Activated naive CD4-positive, alpha-beta T cell treated with anti-CD3 and anti-CD28 coated beads, Interleukin-2, amount 50 U/mL, for 16 hours (primary cell): ENCODE measurements at regions not wholly inside any gene's neighbourhood (a gene's known extent, or its start where the extent isn't known, plus 50 kb on each side); places are given as distances from the start of the nearest gene placed in this dataset.

ENCODE experiments used
- DNase-seq: peaks from one replicate; pipeline ENCODE4 v3.0.0-alpha.2; 2020

DNA sequence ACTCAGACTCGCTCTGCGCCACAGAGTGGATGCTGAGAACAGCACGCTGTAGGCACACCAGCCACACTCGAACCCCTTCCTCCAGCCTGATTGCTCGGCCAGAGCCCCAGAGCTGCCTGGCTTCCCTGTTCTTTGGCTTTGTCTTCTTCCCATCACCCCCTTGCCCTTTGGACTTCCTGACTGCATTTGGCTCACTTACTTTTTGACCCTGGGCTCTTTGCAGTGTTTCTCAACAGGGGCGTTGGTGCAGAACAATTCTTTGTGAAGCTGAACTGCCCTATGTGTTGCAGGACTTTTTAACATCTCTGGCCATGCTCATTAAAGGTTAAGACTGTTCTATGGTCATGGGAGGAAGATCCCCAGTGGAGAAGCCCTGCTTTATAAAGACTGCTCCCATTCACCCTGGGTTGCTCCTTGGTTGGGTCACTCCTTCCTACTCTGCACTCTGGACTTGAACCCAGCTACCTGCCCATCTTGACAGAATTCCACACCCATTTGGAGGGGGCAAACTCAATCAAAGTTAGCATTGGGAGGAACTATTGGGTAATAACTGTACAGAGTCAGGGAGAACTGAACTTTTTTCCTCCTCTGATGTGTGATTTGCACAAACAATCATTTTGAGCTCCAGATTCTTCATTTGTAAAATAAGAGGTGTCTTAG, 127.7 kb upstream of the PLEKHG7 start:
- no peak for DNase-seq

DNA sequence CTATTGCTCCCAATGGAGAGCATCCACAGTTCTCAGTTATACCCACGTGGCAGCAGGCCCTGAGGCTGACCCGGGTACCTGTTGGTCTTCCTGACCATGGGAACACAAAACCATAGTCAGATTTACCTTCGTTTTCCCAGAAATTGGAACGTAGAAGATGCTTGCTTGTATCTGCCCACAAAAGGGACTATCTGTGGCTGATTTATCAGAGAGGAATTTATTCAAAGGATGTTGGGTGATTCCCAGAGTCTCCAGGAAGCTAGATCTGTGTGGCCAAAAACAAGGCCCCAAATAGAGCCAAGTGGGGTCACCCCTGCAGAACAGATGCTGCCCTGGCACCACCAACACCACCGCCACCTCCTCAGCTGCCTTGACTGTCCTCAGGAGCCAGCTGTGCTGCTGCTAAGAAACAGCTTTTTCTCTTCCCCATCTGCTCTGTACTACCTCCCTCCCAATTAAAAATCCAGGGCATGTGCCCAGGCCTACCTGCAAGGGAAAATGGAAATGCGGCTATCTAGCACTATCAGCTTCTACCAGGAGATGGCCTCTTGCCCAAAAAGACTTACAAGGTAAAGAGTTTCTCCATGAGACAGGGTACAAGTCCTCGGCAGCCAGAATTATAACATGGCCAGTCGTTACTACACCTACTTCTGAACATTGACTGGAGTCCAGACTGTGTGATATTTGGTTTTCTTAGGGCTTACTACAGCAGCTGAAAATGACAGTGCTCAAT, 128.6 kb upstream of the PLEKHG7 start:
- no peak for DNase-seq

DNA sequence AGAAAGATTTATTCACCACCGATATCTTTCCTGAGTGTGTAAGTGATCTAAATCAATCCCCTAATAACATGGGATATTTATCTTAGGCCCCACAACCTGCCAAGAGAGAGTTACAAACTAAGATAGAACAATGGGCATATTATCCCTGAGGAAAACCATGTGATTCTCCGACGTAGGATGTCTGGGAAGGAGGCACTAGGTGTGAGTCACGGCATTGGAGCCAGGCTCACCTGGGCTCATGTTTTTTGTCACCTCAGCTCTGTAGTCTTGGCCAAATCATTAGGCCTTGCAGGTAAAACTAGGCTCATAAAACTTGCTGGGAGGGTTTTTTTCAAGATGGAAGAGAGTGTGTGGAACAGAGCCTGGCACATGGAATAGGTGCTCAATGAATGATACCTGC, 129.7 kb upstream of the PLEKHG7 start:
- no peak for DNase-seq

DNA sequence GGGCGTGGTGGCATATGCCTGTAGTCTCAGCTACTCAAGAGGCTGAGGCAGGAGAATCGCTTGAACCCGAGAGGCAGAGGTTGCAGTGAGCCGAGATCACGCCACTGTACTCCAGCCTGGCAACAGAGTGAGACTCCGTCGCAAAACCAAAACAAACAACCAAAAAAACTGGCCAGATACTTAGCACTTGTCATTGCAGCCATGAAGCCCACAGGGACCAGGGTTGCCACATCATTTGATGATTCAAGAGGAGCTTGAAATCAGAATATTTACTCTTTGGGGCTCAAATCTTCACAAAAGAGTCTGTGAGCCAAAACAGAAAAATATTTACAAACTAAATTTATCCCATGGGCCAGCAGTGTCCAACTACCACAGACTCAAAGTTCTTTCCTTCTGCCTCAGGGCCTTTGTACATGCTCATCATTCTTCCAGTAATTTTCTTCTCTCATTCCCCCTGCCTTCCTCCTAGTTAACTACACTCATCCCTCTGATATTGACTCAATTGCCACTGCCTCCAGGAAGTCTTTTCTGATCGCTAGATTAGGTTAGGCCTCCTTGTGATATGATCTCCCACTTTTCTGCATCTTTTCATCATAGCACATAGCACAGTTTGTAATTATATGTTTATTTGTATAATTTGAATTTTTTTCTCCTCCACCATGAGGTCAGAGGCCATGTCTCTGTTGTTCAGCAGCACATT, 130.8 kb upstream of the PLEKHG7 start:
- DNase-seq: no peak

DNA sequence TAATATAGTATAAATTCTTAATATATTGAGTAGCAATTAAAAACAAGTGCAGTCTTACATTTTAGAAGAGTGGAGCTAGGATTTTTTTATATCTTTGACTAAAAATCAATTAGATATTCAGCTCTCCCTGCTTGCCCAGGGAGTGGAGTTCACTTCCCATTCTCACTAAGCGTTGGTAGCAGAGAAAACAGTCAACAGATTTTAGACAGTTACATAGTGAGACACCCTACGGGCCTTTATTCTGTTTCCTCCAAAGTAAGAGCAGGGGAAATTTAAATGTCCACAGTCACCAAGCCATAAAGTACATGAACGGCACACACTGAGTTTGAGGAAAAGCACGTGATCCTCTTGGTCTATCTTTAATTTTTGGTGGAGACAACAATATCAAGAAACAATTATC, 131.6 kb upstream of the PLEKHG7 start:
- no peak for DNase-seq

DNA sequence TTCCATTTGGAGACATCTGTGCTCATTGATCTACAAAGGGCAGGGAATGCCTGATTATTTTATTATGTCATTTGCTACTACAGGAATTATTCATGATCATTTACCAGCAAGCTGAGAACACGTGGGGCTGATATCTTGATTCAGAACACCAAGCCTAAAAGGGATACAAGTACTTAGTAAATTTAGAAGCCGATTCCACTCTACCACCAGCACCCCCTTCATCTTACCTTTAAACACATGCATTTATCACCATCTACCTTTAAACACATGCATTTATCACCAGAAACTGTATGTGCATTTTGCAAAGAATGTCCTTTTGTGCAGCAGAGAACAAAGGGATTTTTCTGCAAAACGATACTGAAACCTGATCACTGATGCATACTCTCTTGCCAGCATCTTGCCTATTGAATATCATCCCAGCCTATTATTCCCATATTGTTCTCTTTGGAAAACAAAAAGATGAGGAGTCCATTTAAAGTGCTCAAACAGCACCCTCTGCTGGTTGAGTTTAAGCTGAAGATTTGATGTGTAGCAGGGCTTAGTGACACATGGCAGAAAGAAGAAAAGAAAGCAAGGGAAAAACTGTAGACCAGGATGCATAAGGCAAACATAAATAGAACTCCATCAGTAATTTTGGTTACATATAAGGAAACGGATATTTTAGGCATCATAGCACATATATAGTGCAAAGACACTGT, 132.6 kb upstream of the PLEKHG7 start:
- peak; percentile 34 for DNase-seq

DNA sequence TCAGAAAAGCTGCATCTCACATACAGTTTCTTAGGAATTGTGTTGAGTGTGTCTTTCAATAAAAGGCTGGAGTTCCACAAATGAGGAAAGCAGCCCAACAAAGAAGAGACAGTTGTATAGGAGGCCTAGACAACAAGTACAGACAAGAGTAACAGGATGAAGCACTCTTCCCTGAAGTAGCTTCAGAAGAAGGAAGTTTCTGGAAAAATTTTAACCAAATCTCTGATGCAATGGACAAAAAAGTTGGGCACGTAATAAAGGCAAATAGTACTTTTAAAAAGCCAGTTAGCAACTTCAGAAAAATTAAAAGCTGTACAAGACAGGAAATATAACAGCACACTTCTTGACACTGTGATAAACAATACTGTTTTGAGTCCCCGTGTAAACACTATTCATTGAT, 134.1 kb upstream of the PLEKHG7 start:
- DNase-seq: no peak

DNA sequence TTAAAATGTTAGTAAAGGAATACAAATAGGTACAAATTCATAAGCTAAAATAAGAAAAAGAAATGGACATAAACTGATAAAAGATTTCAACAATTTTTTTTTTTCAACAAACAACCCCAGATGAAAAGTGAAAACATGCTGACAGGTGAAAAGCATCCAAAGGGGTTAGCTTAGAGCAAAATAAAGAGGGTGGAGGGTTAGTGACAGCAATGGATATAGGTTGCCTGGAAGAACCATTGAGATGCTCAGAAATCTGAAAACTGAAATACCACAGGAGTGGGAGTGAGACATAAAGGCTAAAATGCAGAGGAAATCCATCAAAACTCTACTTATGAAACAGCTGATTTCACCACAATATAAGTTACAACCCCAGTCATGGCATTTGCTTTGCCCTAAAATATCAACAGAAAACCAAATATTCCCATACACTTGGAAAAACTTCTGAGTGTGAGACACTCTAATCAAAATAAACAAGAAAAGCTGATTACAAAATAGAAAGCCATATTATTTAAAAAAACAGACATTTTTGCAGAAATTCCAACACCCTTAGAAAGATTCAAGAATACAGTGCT, 136.3 kb upstream of the PLEKHG7 start:
- DNase-seq: no peak

DNA sequence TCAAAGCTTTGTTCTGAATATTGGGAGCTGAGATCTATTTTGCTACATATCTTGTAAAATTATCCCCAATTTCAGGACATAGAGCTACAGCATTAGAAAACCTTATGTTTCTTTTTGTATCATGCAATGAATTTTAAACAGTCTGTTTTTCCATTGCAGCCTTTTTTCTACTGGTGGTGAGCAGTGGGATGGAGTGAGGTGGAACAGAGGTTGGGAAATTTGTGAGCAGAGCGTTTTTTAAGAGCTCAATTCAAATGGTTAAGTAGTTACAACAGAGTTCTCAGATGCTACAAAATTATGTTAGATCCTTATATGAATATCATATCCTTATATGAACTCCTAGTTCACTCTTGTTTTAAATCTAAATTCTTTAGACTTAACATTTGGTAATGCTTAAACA, 139.0 kb upstream of the PLEKHG7 start:
- no peak for DNase-seq

DNA sequence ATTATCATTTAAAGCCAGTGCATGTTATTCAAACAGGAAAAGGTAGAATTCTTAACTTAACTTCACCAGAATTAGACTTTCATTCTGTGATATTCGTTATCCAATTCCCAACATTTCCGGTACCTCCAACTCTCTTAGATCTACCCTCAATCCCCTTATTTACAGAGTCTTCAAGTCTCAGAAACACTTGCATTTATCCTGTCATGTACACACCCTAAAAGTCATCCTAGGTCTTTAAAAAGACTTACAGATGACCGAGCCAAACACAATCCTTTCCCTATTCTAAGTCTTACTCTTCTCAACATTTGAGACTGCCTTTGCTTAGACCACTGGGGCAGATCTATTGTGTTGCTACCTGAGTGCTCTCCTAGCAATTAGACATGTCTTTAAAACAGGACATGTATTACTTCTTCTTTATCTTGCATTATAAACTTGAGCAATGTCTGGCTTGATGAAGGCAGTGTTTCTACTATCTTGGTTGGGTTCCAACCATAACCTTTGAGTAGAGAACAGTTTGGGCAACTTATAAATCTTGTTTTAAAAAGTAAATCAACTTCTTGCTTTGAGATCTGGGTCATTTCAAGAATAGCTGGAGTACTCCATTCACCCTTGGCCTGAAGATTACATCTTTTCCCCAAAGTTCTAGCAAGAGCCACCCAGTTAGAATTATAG, 140.6 kb upstream of the PLEKHG7 start:
- DNase-seq: no peak

DNA sequence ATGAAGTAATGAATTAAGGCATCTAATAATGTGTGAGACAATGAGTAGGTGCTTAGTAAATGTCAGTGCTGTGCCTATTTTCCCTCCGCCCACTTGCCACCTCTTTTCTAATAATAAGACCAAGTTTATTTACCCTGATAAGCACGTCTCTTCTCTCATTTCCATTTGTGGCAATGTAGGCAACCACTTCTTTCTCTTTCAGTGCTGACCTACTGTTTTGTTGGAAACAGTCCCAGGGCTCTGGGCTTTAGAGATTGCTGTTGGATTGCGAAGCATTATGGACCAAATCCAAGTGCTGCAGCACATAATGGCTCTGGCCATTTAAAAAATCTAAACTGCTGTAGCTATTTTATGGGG, 141.3 kb upstream of the PLEKHG7 start:
- no peak for DNase-seq

DNA sequence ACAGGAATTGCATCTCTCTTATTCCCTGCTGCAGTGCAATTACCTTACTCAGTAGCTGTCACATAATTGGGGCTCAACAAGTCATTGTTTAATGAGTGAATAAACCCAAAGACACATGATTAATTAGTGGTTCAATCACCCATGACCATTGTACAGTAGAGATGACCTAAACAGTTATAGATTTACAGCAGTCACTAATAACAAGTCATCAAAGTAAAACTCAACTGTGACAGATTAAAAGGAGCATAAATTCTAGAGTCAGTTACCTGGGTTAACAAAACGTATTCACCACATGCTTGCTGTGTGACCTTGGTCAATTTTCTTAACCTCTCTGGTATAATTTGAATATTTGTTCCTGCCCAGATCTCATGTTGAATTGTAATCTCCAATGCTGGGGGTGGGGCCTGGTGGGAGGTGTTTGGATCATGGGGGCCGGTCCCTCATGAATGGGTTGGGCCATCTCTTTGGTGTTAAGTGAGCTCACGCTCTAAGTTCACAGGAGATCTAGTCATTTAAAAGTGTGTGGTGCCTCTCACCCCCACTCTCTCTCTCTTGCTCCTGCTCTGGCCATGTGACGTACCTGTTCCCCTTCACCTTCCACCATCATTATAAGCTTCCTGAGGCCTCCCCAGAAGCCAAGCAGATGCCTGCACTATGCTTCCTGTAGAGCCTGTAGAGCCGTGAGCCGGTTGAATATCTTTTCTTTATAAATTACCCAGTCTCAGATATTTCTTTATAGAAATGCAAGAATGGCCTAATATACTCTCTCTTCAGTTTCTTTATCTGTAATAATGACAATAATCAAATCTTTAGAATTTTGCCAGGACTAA, 141.9 kb upstream of the PLEKHG7 start:
- no peak for DNase-seq

DNA sequence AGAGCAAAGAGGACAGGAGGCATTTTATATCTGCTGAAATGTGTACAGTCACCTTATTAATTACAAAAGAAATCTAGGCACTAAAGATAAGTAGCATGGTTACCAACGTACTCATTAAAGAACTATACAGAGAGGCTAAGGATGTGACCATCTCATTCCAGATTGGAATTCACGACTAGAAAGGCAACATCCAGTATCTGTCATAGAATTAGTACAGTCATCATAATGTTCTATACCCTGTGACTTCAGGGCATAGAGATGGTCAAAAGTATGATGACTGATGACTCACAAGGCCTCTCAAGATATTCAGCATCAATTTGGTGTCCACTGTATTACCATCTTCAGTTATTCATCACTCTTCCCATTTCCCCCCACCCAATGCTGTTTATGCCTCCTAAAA, 144.0 kb upstream of the PLEKHG7 start:
- DNase-seq: no peak

DNA sequence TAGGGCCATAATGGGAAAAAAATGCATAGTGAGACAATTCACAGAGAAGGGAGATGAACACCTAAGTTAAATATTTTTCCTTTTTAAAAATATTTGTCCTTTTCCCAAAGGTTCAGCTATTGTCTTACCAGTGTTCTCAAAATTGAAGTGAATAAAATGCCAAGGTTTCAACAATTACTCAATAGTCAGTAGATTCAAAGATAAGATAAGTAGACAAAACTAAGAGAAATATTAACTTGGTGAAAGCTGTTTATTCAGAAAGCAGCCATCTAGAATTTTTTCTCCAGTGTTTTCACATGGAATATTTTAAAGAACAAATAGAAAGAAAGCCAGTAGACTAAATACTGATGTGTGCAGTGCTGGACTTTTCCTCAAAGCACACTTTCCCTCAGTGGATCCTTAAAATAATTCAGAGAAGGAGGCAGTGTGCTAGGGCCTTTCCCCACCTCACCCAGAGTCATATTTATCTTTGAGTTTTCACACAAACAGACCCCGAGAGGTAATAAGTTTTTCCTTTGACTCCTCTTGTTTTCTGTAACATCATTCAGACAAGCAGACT, 144.5 kb upstream of the PLEKHG7 start:
- no peak for DNase-seq

DNA sequence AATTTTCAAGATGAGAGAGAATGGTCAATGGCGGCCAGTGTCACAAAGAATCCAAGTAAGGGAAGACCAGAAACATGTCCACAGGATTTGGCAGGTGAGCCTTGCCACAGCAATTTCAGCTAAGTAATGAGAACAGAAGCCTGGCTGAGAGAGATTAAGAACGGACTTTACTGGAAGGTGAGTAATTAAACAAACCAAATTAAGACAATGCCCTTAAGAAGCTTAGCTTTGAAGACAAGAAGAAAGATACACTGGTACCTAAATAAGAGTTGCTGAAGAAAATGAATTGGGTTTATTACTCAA, 145.4 kb upstream of the PLEKHG7 start:
- DNase-seq: no peak

DNA sequence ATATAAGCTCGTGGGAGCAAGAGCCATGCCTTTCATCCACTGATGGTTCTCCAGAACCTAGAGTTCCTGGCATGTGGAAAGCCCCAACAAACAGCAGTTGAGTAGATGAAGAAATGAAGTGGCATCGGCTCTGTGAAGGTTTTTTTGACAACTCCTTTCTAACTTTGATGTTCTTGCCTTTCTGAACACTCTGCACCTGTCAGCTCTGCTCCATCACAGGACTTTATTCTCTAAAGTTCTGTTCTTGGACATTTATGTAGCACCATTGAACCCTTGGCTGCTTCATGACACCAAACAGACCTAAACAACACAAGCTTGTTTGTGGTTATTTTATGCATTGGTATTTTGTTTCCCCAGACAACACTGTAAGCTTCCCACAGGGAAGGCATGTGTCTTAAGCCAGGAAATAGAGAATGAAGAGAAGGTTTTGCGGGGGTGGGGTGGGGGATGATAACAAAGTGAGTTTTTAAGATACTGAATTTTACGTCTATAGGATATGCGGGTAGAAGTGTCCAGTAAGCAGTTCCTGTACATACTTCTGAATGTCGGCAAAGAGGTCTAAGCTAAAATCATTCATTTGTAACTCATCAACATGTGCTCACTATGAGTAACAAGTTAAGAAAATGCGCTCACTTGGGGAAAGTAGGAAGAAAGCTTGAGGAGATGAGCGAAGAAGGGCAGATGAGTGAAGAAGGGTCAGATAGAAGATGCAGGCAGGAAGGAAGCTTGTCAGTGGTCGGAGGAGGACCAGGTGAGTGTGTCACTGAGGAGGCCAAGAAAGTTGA, 146.0 kb upstream of the PLEKHG7 start:
- DNase-seq: no peak

DNA sequence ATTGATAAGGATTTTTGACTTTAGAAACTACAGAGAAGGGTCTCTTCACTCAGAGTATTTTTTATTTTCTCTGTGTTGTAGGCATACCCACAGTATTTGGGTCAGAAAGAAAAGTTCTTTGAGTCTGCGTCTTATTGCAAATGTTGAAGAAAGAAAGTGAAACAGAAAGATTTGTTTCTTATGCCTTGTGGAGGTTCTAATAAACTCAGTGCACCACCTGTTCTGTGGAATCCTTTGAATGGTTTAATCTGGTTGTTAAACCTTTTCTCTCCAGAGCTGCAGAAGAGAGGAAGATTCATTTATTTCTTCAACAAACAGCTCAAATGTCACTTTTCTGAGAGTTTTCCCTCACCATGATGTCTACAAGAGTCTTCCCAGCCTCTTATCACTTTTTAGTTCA, 146.6 kb upstream of the PLEKHG7 start:
- no peak for DNase-seq

DNA sequence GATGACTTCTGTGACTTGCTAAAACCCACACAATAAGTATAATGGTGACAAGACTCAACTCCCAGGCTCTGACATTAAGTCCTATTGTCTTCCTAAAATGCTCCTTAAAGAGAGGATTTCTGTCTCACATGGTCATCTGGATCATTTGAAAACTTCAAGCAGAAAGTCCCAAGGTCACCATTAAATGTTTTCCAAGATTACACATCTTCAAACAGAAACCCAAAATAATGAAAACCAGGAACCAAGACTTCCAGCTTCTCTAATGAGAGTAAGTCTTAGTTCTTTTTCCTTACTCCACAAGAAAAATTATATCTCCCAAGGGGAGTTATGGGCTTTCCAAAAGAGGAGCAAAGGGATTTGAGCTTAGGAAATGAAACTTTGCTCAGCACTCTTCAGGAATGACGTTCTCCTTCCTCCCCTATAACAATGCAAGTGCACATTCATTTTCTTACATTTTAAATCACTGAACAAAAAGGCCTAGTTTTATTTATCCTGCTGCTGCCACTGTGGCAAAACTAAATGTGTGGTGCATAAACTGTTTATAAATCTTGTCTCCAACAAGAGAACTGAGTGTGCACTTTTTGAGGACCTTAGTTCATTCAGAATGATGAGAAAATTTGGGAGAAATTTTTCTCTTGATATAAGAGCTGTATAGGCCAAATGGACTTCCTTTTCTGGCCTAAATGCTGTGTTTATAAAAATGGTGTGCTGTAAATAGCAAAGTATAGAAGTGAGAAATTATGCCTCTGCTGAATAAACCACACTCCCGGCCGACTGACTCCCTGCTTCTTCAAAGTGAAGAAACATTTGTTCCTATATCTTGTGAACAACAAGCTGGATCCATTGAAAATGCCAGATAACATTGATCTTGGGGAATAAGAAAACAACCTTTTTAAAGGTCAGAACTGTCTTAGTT, 148.4 kb upstream of the PLEKHG7 start:
- no peak for DNase-seq

DNA sequence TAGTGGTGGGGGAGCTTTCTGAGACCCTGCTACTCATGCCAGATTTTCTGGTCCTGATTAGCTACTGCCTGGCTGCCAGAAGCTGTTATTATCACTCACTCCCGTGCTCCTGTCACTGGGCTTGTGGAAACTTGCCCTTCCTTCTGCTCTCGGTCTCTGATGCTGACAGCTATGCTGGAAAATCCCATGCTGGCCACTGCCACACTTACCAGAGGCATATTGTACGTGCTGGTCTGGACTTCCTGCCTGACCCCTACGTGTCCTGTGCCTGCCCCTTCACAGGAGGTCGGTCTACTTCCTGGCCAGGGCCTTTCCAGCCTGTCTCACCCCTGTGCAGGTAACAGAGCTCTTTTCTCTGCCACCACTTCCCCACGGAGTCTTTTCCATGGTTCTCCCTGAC, 149.4 kb upstream of the PLEKHG7 start:
- DNase-seq: no peak
